ENCODE measurements at regions not wholly inside any gene's neighbourhood (a gene's known extent, or its start where the extent isn't known, plus 50 kb on each side); places are given as distances from the start of the nearest gene placed in this dataset.
"Not testable (repeated sequence)": the region's sequence is repeated elsewhere in the genome, so short reads cannot be mapped to it uniquely, and the experiment has no call there.

DNA sequence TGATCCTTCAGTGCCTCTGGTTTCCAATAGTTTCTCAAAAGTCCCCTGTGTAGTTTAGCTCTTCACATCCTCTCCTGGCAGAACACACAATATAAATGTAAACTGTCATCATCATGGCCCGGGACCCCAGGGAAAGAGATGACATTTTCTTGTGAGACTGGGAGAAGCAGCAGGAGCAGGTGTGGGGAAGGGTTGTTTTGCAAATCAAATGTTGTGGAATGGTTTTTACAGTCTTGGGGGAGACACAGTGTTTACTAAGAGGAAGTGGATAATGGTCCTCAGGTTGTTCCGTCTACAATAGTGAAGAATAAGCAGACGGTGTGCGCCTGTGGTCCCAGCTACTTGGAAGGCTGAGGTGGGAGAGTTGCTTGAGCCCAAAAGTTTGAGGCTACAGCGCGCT is 159.1 kb downstream of the SEC23IP start:
- CTCF ChIA-PET, result no interaction called here

DNA sequence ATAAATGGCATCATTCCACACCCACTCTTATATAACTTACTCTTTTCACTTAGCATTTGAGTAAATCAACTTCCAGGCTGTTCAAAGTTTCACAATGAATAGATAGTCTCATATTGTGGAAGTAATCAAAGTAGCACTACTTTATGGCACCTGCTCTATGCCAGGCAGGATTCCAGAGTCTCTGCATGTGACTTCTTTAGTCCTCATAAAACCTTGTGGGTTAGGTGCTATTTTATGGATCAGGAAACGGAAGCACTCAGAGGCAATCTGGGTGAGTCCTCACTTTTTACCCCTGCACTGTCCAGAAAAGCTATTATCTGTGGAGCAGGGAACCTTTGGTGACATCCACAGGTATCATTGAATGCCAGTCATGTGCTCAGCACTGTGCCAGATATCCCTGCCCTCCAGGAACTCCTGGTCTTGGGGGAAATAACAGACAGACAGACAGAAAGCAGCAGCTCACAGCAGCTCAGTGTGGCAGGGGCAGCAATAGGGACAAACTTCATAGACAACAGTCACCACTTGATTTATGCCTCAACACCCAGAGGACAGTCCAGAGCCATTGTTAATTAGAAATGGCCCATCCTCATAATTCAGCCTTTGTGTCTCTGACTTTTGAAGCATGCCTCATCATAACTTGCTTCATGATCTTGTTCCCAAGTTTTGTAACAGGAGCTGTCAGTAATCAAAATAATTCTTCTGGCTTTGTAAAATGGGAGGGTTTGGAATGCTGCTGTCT is 160.6 kb downstream of the SEC23IP start:
- TF ChIP-seq POLR2AphosphoS5 (IDR thresholded peaks at IDR 0.05; ENCODE audit: low read depth, low read length) (no peak), SIN3A (IDR thresholded peaks at IDR 0.05; ENCODE audit: borderline replicate concordance, insufficient read depth, low read depth, low read length) (no peak), TCF7L2 (IDR thresholded peaks at IDR 0.05; ENCODE audit: low read depth, low read length) (no peak)
- TF ChIP-seq, protein P1, sequence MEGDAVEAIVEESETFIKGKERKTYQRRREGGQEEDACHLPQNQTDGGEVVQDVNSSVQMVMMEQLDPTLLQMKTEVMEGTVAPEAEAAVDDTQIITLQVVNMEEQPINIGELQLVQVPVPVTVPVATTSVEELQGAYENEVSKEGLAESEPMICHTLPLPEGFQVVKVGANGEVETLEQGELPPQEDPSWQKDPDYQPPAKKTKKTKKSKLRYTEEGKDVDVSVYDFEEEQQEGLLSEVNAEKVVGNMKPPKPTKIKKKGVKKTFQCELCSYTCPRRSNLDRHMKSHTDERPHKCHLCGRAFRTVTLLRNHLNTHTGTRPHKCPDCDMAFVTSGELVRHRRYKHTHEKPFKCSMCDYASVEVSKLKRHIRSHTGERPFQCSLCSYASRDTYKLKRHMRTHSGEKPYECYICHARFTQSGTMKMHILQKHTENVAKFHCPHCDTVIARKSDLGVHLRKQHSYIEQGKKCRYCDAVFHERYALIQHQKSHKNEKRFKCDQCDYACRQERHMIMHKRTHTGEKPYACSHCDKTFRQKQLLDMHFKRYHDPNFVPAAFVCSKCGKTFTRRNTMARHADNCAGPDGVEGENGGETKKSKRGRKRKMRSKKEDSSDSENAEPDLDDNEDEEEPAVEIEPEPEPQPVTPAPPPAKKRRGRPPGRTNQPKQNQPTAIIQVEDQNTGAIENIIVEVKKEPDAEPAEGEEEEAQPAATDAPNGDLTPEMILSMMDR (IDR thresholded peaks at IDR 0.05), result no peak
- TF ChIP-seq, protein P2, sequence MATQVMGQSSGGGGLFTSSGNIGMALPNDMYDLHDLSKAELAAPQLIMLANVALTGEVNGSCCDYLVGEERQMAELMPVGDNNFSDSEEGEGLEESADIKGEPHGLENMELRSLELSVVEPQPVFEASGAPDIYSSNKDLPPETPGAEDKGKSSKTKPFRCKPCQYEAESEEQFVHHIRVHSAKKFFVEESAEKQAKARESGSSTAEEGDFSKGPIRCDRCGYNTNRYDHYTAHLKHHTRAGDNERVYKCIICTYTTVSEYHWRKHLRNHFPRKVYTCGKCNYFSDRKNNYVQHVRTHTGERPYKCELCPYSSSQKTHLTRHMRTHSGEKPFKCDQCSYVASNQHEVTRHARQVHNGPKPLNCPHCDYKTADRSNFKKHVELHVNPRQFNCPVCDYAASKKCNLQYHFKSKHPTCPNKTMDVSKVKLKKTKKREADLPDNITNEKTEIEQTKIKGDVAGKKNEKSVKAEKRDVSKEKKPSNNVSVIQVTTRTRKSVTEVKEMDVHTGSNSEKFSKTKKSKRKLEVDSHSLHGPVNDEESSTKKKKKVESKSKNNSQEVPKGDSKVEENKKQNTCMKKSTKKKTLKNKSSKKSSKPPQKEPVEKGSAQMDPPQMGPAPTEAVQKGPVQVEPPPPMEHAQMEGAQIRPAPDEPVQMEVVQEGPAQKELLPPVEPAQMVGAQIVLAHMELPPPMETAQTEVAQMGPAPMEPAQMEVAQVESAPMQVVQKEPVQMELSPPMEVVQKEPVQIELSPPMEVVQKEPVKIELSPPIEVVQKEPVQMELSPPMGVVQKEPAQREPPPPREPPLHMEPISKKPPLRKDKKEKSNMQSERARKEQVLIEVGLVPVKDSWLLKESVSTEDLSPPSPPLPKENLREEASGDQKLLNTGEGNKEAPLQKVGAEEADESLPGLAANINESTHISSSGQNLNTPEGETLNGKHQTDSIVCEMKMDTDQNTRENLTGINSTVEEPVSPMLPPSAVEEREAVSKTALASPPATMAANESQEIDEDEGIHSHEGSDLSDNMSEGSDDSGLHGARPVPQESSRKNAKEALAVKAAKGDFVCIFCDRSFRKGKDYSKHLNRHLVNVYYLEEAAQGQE (IDR thresholded peaks at IDR 0.05; ENCODE audit: insufficient read depth in 1 of 2, low read depth in 2 of 2, low read length in 1 of 2), result no peak
- H3K36me3 ChIP-seq (ENCODE audit: control insufficient read depth, insufficient read depth, low read length), result no peaks in the 10 kb centered on the region
- no peak; the same call in 1 of the 2 replicates for ATAC-seq
- no peaks in the 10 kb centered on the region for H3K27me3 ChIP-seq (ENCODE audit: control insufficient read depth, insufficient read depth, low read length)
- ChIA-PET CTCF (no interaction called here), POLR2A (interaction anchor here (0.6 kb wide), 2 partner anchors 17 to 57 kb away, joined by 4 to 6 read pairs; no protein-coding TSS in a partner anchor)
- intact Hi-C loops (cut with micrococcal nuclease; ENCODE audit: unreplicated experiment) (no loop called here), in situ Hi-C loops (cut with HindIII; ENCODE audit: low pct_unique_long_range_greater_than_20kb, low sequenced_read_pairs) (no loop called here)
- no peak for DNase-seq (ENCODE audit: low read depth, low spot score)
- H3K9me3 ChIP-seq (ENCODE audit: control insufficient read depth, insufficient read depth, low read depth, low read length), result no peaks in the 10 kb centered on the region
- no peak overlapping the region for H3K27ac ChIP-seq (ENCODE audit: low read length)
- no TSS peak for BruUV-seq (replicated peaks)
- H3K4me1 ChIP-seq (ENCODE audit: control insufficient read depth, insufficient read depth, low read length), result no peaks in the 10 kb centered on the region
- no peak overlapping the region for H3K4me3 ChIP-seq (ENCODE audit: low read depth in 2 of 2, low read length in 2 of 2)

More for the DNA sequence above, 159.1 kb downstream of the SEC23IP start:
- Histone ChIP-seq H3K27ac (ENCODE audit: low read length) (no peak overlapping the region), H3K4me3 (ENCODE audit: low read depth in 2 of 2, low read length in 2 of 2) (no peak overlapping the region), H3K4me1 (ENCODE audit: control insufficient read depth, insufficient read depth, low read length) (no peaks in the 10 kb centered on the region), H3K36me3 (ENCODE audit: control insufficient read depth, insufficient read depth, low read length) (no peaks in the 10 kb centered on the region), H3K27me3 (ENCODE audit: control insufficient read depth, insufficient read depth, low read length) (no peaks in the 10 kb centered on the region), H3K9me3 (ENCODE audit: control insufficient read depth, insufficient read depth, low read depth, low read length) (no peaks in the 10 kb centered on the region)
- no TSS peak for BruUV-seq (replicated peaks)
- intact Hi-C loops (cut with micrococcal nuclease; ENCODE audit: unreplicated experiment), result no loop called here
- no peak for DNase-seq (ENCODE audit: low read depth, low spot score)
- TF ChIP-seq, protein P2 (IDR thresholded peaks at IDR 0.05; ENCODE audit: insufficient read depth in 1 of 2, low read depth in 2 of 2, low read length in 1 of 2), result no peak
- no peak for TF ChIP-seq SIN3A (IDR thresholded peaks at IDR 0.05; ENCODE audit: borderline replicate concordance, insufficient read depth, low read depth, low read length)
- TF ChIP-seq TCF7L2 (IDR thresholded peaks at IDR 0.05; ENCODE audit: low read depth, low read length), result no peak
- no peak for TF ChIP-seq POLR2AphosphoS5 (IDR thresholded peaks at IDR 0.05; ENCODE audit: low read depth, low read length)
- TF ChIP-seq, protein P1 (IDR thresholded peaks at IDR 0.05), result no peak
- in situ Hi-C loops (cut with HindIII; ENCODE audit: low pct_unique_long_range_greater_than_20kb, low sequenced_read_pairs), result no loop called here
- POLR2A ChIA-PET, result no interaction called here
- ATAC-seq, result no peak

DNA sequence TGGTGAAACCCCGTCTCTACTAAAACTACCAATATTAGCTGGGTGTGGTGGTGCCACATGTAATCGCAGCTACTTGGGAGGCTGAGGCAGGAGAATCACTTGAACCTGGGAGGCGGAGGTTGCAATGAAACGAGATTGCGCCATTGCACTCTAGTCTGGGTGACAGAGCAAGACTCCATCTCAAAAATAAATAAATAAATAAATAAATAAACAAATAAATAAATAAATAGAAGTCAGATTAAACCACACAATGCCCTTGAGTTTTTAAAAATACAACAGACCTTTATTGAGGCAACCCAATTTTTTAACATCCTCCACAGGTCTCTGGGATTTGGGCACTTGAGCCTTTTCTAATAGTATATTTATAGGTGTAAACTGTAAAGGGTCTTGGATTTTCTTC is 167.3 kb downstream of the SEC23IP start:
- BruUV-seq (replicated peaks); in situ Hi-C loops (cut with HindIII; ENCODE audit: low pct_unique_long_range_greater_than_20kb, low sequenced_read_pairs); H3K36me3 ChIP-seq (ENCODE audit: control insufficient read depth, insufficient read depth, low read length); H3K4me3 ChIP-seq (ENCODE audit: low read depth in 2 of 2, low read length in 2 of 2); intact Hi-C loops (cut with micrococcal nuclease; ENCODE audit: unreplicated experiment); H3K27me3 ChIP-seq (ENCODE audit: control insufficient read depth, insufficient read depth, low read length); H3K4me1 ChIP-seq (ENCODE audit: control insufficient read depth, insufficient read depth, low read length); H3K9me3 ChIP-seq (ENCODE audit: control insufficient read depth, insufficient read depth, low read depth, low read length); DNase-seq (ENCODE audit: low read depth, low spot score); CTCF ChIA-PET; H3K27ac ChIP-seq (ENCODE audit: low read length); ATAC-seq: not testable (repeated sequence)
- POLR2A ChIA-PET, result interaction anchor here (0.6 kb wide), 1 partner anchor 101 kb away, joined by 3 read pairs; no protein-coding TSS in a partner anchor
